OCI-LY1 (cell line): ENCODE measurements at regions not wholly inside any gene's neighbourhood (a gene's known extent, or its start where the extent isn't known, plus 50 kb on each side); places are given as distances from the start of the nearest gene placed in this dataset.

ENCODE experiments used
- EZH2 ChIP-seq: fragments of 200-600 bp; sonication (generic), shearing (Covaris generic); IDR thresholded peaks from 2 replicates; pipeline ENCODE4 v1.8.0; 2017; ENCODE audit warnings: borderline replicate concordance, mixed run types, mild to moderate bottlenecking, antibody characterized with exemption, low read length, moderate library complexity, mixed read lengths
- TF ChIP-seq, protein P1 (sequence below): fragments of 200-600 bp; sonication (generic), shearing (Covaris generic); IDR thresholded peaks from 2 replicates; pipeline ENCODE4 v1.5.1; 2017; ENCODE audit warnings: mild to moderate bottlenecking, antibody characterized with exemption, low read length, moderate library complexity, mixed read lengths

- no peak for TF ChIP-seq EZH2
- TF ChIP-seq, protein P1, sequence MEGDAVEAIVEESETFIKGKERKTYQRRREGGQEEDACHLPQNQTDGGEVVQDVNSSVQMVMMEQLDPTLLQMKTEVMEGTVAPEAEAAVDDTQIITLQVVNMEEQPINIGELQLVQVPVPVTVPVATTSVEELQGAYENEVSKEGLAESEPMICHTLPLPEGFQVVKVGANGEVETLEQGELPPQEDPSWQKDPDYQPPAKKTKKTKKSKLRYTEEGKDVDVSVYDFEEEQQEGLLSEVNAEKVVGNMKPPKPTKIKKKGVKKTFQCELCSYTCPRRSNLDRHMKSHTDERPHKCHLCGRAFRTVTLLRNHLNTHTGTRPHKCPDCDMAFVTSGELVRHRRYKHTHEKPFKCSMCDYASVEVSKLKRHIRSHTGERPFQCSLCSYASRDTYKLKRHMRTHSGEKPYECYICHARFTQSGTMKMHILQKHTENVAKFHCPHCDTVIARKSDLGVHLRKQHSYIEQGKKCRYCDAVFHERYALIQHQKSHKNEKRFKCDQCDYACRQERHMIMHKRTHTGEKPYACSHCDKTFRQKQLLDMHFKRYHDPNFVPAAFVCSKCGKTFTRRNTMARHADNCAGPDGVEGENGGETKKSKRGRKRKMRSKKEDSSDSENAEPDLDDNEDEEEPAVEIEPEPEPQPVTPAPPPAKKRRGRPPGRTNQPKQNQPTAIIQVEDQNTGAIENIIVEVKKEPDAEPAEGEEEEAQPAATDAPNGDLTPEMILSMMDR, result no peak
Observed at GRCh38 chr11:128133501-128133900, 453.9 kb downstream of the ETS1 start.
